GM10266 (cell line): ENCODE measurements at regions not wholly inside any gene's neighbourhood (a gene's known extent, or its start where the extent isn't known, plus 50 kb on each side); places are given as distances from the start of the nearest gene placed in this dataset.

Experiments used
- DNase-seq: peaks from one replicate; pipeline ENCODE4 v3.0.0; 2012; ENCODE audit errors: extremely low spot score
- CTCF ChIP-seq: IDR thresholded peaks from 2 replicates; pipeline ENCODE4 v1.5.1; 2012; ENCODE audit warnings: mild to moderate bottlenecking, low read depth; ENCODE audit not compliant: control insufficient read depth, insufficient read depth; ENCODE audit errors: missing control alignments

GRCh38 chr4:177008071-177008835, 215.5 kb upstream of the VEGFC start:
- no peak for DNase-seq
- TF ChIP-seq CTCF, result no peak

- DNase-seq, result no peak
- TF ChIP-seq CTCF, result no peak
These were observed 216.2 kb upstream of the VEGFC start for GRCh38 chr4:177008836-177009501.

- DNase-seq, result no peak
- TF ChIP-seq CTCF, result no peak
These were observed 217.7 kb upstream of the VEGFC start for GRCh38 chr4:177010418-177010817.

DNA sequence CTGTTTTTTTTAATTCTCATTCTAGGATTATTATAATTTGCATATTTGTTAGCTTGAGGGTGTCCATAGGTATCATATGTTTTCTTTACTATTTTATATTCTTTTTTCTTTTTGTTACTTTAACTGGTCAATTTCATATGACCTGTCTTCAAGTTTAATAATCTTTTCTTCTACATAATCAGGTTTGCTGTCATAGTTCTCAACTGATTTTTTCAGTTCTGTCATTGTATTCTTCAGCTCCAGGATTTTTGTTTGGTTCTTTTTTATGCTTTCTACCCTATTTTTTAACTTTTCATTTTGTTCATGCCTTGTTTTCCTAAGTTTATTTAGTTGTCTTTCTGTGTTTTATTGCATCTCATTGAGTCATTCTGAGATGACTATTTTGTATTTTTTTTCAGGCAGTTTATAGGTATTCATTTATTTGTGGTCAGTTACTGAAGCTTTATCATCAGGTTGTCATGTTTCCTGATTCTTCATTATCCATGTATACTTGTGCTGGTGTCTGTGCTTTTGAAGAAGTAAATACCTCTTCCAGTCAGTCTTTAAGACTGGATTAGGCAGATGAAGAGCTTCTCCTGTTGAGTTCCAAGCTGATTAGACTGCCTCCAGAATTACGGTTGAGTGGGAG, 220.3 kb upstream of the VEGFC start:
- no peak for DNase-seq
- TF ChIP-seq CTCF, result no peak

GRCh38 chr4:177016541-177017141, 223.9 kb upstream of the VEGFC start:
- no peak for TF ChIP-seq CTCF
- no peak for DNase-seq

DNA sequence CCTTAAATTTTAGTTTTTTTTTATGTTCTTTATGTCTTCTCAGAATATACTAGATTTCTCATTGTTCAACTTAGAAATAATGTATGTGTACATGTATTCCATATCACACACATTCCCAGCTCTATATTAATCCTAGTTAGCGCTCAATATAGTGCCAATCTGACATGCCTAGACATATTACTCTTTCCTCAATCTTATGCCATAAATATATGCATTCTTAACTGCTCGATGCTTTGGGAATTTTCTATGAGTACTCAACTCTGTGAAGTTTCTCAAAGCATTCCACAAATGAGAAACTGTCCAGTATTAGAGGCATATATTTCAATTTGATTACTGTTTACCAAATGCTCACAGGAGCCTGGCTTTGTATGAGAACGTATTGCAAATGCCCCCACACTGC, 231.2 kb upstream of the VEGFC start:
- TF ChIP-seq CTCF, result no peak

More for the DNA sequence above, 231.2 kb upstream of the VEGFC start:
- no peak for DNase-seq
